Stimulated activated naive CD8-positive, alpha-beta T cell treated with anti-CD3 and anti-CD28 coated beads, Interleukin-15, Interleukin-2, amounts not matched to agents 100 ng/mL and 50 ng/mL, for 24 hours (primary cell): ENCODE measurements at regions not wholly inside any gene's neighbourhood (a gene's known extent, or its start where the extent isn't known, plus 50 kb on each side); places are given as distances from the start of the nearest gene placed in this dataset.
"Not testable (repeated sequence)": the region's sequence is repeated elsewhere in the genome, so short reads cannot be mapped to it uniquely, and the experiment has no call there.

ENCODE experiments used
- H3K27ac Mint-ChIP-seq: one replicate; pipeline ENCODE4 v1.8.0; 2021; ENCODE audit warnings: mild to moderate bottlenecking, mixed read lengths
- H3K27me3 Mint-ChIP-seq: one replicate; pipeline ENCODE4 v1.8.0; 2021; ENCODE audit warnings: mixed read lengths
- H3K36me3 Mint-ChIP-seq: one replicate; pipeline ENCODE4 v1.8.0; 2021; ENCODE audit warnings: low read depth, mixed read lengths
- H3K4me1 Mint-ChIP-seq: one replicate; pipeline ENCODE4 v1.8.0; 2021; ENCODE audit warnings: low read depth, mixed read lengths
- H3K4me3 Mint-ChIP-seq: one replicate; pipeline ENCODE4 v1.8.0; 2021; ENCODE audit warnings: mild to moderate bottlenecking, mixed read lengths
- H3K9me3 Mint-ChIP-seq: one replicate; pipeline ENCODE4 v1.8.0; 2021; ENCODE audit warnings: mixed read lengths

DNA sequence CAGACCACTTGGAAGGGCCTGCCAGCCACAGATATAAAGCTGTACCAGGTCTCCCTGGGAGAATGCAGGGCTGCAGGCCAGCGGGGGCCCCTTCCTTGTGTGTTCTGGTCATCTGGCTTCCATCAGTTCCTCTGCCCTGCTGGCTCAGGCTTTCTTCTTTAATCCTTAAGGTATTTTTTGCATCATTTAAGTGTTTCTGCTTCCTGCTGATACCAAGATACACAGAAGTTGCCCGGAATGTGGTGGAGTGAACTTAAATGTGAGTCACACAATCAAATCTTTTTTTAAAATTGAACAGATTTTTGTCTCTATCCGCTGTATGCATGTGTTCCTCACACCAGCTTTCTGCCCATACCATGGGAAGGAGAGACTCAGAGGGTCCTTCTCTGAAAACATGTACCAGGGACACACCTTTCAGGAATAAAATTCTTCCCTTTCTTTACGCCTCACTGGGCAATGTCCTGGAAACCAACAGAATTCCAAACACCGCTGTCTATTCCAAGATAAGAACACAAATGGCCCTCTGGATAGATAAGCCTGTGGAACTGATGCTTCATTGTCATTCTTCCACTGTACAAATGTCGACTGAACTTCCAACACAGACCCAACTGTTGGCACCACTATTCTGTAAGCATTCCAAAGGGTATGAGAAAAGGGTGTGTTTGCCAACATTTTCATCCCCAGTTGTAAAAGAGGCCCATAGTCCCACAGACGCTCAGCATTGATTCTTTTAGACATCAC lies 206.2 kb upstream of the MYLIP start:
- Mint-ChIP-seq H3K36me3 (no peaks in the 10 kb centered on the region), H3K27ac (no peak overlapping the region), H3K27me3 (peaks cover 10% of the 10 kb centered on the region), H3K9me3 (peaks cover 10% of the 10 kb centered on the region), H3K4me3 (no peak overlapping the region), H3K4me1 (no peaks in the 10 kb centered on the region)

DNA sequence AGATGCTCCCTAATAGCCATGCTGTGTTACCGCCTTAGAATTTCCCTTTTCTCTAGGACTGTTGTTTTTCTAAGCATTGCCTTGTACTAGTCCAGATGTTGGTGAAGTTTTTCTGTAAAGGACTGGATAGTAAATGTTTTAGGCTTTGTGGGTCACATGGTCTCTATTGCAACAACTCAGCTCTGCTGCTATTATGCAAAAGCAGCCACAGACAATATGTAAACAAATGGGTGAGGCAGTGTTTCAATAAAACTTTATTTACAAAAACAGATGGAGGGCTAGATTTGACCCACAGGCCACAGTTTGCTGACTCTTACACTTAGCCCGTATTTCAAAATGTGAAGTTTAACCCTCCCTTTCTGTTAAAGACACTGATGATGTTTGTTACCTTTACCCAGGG lies 207.6 kb upstream of the MYLIP start:
- no peaks in the 10 kb centered on the region for H3K36me3 Mint-ChIP-seq
- peaks cover 2% of the 10 kb centered on the region for H3K9me3 Mint-ChIP-seq
- no peaks in the 10 kb centered on the region for H3K4me1 Mint-ChIP-seq
- peaks cover 3% of the 10 kb centered on the region for H3K27me3 Mint-ChIP-seq
- no peak overlapping the region for H3K27ac Mint-ChIP-seq
- no peak overlapping the region for H3K4me3 Mint-ChIP-seq

DNA sequence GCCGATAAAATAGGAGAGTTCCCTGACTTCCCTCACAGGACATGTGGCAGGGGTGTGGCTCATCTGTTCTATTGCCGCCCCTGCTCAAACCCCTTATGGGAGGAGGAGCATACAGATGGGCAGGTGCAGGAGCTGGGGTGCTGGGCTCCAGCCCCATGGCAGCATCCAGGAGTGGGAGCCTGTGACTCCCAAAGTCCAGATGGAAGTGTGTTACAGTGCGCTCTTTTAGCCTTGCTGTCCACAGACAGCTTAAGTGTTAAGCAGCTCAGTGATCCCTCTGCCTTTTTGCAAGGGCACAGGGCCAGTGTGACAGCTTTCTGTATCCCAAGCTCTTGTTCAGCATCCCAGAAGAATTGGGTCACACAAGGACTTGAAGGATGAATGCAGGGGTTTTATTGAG lies 212.3 kb upstream of the MYLIP start:
- H3K27ac Mint-ChIP-seq: no peak overlapping the region
- H3K4me3 Mint-ChIP-seq: no peak overlapping the region
- peaks cover 33% of the 10 kb centered on the region for H3K4me1 Mint-ChIP-seq
- H3K9me3 Mint-ChIP-seq: peaks cover 4% of the 10 kb centered on the region
- H3K27me3 Mint-ChIP-seq: no peaks in the 10 kb centered on the region
- H3K36me3 Mint-ChIP-seq: no peaks in the 10 kb centered on the region

DNA sequence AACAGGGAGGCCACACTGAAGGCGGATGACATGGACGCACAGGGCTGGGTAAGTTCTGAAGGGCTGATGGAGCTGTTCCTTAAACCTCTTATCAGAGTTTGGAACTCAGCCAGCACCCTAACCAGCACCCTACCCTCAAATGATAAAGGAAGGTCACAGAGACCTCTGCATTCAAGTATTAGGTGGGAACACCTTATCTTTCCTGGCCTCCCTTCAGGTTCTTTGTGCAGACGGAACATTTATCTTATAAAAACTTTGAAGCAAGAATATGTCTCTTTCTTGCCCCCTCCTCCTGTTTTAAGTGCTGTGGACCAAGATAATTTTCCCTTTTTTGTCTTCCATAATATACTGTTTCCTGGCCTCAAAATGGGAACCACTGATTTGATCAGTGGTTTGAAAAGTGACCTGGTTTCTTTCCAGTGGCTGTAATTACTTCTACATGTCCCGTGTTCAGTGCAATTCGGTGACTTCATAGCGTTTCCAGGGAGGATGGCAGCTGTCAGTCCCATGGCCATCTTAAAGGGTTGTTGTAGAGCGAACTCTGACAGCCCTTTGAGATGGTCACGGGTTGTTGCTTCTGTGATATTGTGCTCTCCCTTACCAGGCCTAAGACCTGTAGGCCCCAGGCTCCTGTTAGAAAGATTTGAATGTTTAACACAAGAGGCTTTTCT lies 213.2 kb upstream of the MYLIP start:
- H3K4me3 Mint-ChIP-seq: no peak overlapping the region
- H3K4me1 Mint-ChIP-seq: peaks cover 35% of the 10 kb centered on the region
- no peaks in the 10 kb centered on the region for H3K27me3 Mint-ChIP-seq
- no peak overlapping the region for H3K27ac Mint-ChIP-seq
- no peaks in the 10 kb centered on the region for H3K36me3 Mint-ChIP-seq
- peaks cover 4% of the 10 kb centered on the region for H3K9me3 Mint-ChIP-seq

DNA sequence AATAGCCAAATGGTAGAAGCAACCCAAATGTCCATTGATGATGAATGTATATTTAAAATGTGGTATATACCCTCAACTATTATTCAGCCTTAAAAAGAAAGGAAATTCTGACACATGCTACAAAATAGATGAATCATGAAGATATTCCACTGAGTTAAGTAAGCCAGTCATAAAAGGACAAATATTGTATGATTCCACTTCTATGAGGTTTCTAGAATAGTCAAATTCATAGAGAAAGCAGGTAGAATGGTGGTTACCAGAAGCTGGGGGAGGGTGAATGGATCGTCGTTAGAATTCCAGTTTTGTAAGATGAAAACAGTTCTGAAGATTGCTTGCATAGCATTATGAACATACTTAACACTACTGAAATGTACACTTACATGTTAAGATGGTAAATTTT lies 214.3 kb upstream of the MYLIP start:
- Mint-ChIP-seq H3K9me3 (peaks cover 4% of the 10 kb centered on the region), H3K27ac (peak overlapping the region; percentile 45), H3K27me3 (no peaks in the 10 kb centered on the region), H3K4me1 (peaks cover 35% of the 10 kb centered on the region), H3K4me3 (peak overlapping the region; percentile 10), H3K36me3 (no peaks in the 10 kb centered on the region)

DNA sequence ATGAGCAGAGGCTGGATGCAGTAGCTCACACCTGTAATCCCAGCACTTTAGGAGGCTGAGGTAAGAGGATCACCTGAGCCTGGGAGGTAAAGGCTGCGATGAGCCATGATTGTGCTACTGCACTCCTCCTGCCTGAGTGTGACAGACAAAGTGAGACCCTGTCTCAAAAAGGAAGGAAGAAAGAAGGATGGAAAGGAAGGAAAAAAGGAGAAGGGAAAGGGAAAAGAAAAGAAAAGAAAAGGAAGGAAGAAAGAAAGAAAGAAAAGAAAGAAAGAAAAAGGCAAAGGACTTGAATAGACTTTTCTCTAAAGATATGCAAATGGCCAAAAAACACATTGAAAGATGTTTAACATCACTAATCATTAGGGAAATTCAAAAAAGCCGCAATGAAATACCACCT lies 215.3 kb upstream of the MYLIP start:
- H3K4me1 Mint-ChIP-seq: peaks cover 35% of the 10 kb centered on the region
- H3K4me3 Mint-ChIP-seq: peak overlapping the region; percentile 18
- H3K36me3 Mint-ChIP-seq: no peaks in the 10 kb centered on the region
- peak overlapping the region; percentile 50 for H3K27ac Mint-ChIP-seq
- peaks cover 3% of the 10 kb centered on the region for H3K27me3 Mint-ChIP-seq
- H3K9me3 Mint-ChIP-seq: peaks cover 4% of the 10 kb centered on the region

DNA sequence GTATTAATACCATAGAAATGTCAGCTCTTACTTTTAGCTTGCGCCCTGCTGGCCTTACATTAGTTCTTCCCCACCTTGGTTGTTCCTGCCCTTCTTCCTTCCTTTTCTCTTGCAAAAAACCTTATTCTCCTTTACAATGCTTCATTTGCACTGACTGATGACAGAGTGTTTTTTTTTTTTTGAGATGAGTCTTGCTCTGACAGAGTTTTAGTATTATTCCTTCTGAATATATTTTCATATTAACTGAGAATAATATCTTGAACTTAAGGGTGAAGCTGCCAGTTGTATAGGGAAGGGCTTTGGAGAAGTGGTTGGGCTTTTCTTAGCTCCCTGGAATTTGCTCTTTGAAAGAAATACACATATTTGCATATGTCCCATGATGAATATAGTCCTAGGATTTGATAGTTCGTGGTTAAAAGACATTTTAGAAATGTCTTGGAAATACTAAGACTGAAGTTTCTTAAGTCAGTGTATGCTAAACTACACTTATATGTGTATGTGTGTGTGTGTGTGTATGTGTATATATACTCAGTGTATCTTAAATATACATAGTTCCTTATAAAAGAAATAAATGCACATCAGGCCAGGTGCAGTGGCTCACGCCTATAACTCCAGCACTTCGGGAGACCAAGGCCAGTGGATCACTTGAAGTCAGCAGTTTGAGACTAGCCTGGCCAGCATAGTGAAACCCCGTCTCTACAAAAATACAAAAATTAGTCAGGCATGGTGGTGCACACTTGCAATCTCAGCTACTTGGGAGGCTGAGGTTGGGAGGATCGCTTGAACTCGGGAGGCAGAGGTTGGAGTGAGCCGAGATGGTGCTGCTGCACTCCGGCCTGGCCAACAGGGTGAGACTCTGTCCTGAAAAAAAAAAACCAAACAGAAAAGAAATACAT lies 216.1 kb upstream of the MYLIP start:
- H3K4me1 Mint-ChIP-seq: peaks cover 35% of the 10 kb centered on the region
- no peak overlapping the region for H3K4me3 Mint-ChIP-seq
- H3K9me3 Mint-ChIP-seq: peaks cover 4% of the 10 kb centered on the region
- H3K27me3 Mint-ChIP-seq: peaks cover 3% of the 10 kb centered on the region
- H3K27ac Mint-ChIP-seq: no peak overlapping the region
- H3K36me3 Mint-ChIP-seq: no peaks in the 10 kb centered on the region

DNA sequence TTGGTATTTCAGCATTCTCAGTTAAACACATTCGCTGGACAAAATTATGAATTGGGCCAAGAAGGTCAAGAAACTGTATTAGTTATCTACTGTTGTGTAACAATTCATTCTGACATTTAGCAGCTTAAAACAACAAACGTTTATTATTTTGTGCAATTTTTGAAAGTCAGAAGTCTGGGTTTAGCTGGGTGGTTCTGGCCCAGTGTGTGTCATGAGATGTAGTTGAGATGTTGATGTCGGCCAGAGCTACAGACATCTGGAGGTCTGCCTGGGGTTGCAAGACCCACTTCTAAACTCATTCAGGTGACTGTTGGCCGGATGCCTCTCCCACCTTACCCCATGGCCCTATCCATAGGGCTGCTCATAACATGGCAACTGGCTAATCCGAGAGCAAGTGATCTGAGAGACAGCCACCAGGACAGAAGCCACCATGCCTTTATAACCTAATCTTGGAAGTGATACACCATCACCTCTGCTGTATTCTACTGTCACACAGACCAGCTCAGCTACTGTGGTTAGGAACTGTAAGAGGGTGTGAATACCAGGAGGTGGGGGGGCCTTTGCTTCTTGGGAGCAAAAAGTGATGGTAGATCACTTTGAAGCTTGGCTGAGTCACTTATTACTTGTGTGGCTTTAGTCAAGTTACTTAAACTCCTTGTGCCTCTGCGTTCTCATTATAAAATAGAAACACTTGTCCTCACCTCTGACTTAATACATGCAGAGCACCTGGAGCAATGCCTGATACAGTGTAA lies 217.0 kb upstream of the MYLIP start:
- H3K4me1 Mint-ChIP-seq: peaks cover 35% of the 10 kb centered on the region
- H3K27me3 Mint-ChIP-seq: peaks cover 3% of the 10 kb centered on the region
- H3K27ac Mint-ChIP-seq: no peak overlapping the region
- no peak overlapping the region for H3K4me3 Mint-ChIP-seq
- H3K36me3 Mint-ChIP-seq: no peaks in the 10 kb centered on the region
- peaks cover 4% of the 10 kb centered on the region for H3K9me3 Mint-ChIP-seq

DNA sequence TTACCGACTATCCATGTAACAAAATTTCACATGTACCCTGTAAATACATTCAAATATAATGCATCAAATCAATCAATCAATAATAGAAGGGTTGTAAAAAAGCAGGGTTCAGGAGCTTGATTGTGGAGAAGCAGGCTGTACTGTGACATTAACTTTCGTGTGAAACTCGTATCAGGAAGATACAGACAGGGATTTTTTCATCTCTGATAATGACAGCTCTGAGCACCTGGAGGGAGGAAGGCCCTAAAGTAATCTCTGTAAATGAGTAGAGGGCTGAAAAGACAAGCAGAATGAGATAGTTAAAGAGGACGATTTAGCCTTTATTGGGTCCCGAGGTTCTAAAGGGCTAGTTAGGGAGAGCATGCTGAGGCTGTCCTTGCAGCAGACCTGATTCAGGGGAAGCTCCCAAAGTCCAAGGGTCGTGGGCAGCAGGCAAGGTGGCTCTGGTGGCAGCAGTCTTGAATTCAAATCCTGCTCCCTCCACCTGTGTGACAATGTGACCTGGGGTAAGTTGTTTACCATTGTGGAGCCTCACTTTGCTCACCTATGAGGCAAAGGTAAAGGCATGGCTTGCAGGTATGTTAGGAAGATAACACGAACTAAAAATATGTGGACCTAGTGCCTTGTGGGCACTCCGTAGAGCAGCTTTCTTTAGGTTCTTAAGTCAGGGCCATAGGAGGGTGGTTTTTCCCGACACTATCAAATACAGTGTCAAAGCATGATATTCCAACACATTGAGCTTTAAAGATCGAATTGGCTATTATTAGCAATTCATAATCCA lies 219.4 kb upstream of the MYLIP start:
- Mint-ChIP-seq H3K4me1 (peaks cover 51% of the 10 kb centered on the region), H3K27ac (no peak overlapping the region), H3K36me3 (no peaks in the 10 kb centered on the region), H3K27me3 (peaks cover 3% of the 10 kb centered on the region), H3K4me3 (no peak overlapping the region), H3K9me3 (peaks cover 4% of the 10 kb centered on the region)

DNA sequence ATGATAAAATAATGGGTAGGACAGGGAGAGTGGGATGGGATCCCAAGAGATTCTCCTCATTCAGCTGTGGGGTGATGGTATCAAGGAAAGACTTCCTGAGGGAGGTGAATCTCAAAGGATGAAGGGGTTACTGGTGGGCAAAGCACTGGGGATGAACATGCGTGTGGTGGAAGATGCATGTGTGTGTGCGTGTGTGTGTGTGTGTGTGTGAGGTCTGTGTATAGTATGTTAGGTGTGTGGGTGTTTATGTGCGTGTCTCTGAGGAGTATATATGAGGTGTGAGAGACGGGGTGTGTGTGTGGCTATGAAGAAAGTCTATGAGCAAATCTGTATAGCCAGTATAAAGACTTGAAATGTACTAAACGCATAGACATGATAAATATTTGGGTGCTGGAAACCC lies 220.0 kb upstream of the MYLIP start:
- Mint-ChIP-seq H3K27me3 (peaks cover 3% of the 10 kb centered on the region), H3K4me1 (peaks cover 45% of the 10 kb centered on the region), H3K36me3 (no peaks in the 10 kb centered on the region), H3K9me3 (peaks cover 4% of the 10 kb centered on the region), H3K4me3 (no peak overlapping the region), H3K27ac (no peak overlapping the region)

DNA sequence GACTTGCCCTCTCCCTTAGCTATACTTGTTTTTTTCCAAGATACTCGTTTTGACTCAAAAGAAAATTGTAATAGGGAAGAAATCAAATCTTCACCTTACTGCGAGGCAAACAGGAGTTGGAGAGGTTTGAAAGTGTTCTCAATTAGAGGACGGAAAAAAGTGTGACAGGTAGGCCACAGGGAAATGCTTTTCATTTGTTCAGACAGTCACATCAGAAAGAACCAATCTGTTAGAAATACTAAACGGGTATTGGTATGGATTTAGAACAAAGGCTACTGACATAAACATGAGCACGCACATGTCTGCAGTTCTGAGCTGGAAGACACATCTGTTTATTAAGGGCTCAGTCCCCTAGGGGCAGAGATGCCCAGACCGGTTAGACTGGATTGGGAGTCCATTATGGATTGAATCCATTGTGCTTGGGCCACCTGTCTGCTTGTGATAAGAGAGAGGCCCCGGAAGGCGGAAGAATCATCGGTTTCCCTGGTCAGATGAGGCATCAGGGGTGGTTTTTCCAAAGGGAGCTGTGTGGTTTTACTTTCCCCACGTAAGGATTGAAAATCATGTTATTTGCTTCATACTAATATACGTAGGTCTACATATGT lies 220.9 kb upstream of the MYLIP start:
- H3K9me3 Mint-ChIP-seq: peaks cover 4% of the 10 kb centered on the region
- H3K4me1 Mint-ChIP-seq: peaks cover 42% of the 10 kb centered on the region
- H3K27ac Mint-ChIP-seq: no peak overlapping the region
- no peak overlapping the region for H3K4me3 Mint-ChIP-seq
- H3K36me3 Mint-ChIP-seq: no peaks in the 10 kb centered on the region
- H3K27me3 Mint-ChIP-seq: peaks cover 3% of the 10 kb centered on the region

DNA sequence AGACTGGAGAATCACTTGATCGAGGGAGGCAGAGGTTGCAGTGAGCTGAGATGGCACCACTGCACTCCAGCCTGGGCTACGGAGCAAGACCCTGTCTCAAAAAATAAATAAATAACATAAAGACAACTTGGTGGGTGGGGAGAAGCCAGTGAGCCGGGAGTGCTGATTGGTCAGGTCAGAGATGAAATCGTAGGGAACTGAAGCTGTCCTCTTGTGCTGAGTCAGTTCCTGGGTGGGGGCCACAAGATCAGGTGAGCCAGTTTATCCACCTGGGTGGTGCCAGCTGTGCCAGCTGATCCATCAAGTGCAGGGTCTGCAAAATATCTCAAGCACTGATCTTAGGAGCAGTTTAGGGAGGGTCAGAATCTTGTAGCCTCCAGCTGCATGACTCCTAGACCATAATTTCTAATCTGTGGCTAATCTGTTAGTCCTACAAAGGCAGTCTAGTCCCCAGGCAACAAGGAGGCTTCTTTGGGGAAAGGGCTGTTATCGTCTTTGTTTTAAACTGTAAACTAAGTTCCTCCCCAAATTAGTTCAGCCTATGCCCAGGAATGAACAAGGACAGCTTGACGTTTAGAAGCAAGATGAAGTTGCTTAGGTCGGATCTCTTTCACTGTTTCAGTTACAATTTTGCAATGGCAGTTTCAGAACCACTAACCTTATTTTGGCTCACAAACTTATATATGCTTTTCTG lies 221.5 kb upstream of the MYLIP start:
- not testable (repeated sequence) for H3K36me3 Mint-ChIP-seq, H3K9me3 Mint-ChIP-seq, H3K27me3 Mint-ChIP-seq, H3K27ac Mint-ChIP-seq, H3K4me3 Mint-ChIP-seq
- peaks cover 39% of the 10 kb centered on the region for H3K4me1 Mint-ChIP-seq

DNA sequence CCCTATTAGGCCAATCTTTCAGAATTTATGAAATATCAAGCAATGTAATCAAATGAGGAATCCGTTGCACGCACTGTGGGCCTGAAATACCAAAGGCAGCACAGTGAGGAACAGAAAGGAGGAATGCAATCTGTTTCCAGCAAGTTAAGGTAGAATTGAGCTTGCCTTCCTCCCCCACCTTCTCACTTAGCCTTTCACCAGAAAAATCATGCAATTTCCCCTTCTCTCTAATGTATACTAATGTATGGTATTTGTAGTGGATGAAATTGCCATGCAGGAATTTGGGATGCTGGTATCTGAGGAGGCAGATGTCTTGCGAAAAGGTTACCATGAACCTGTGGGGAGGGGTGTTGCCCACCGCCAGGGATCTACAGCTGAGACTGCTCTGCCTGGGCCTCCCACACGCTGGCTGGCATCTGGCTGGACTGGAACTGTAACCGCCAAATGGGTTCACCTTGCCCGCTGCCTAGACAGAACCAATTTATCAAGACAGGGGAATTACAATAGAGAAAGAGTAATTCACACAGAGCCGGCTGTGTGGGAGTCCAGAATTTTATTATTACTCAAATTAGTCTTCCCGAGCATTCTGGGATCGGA lies 222.4 kb upstream of the MYLIP start:
- Mint-ChIP-seq H3K36me3 (no peaks in the 10 kb centered on the region), H3K4me1 (peaks cover 39% of the 10 kb centered on the region), H3K9me3 (peaks cover 4% of the 10 kb centered on the region), H3K27ac (no peak overlapping the region), H3K4me3 (no peak overlapping the region), H3K27me3 (peaks cover 3% of the 10 kb centered on the region)
